Fibroblast of peridontal ligament (primary cell): ENCODE measurements at regions not wholly inside any gene's neighbourhood (a gene's known extent, or its start where the extent isn't known, plus 50 kb on each side); places are given as distances from the start of the nearest gene placed in this dataset.
"Not testable (repeated sequence)": the region's sequence is repeated elsewhere in the genome, so short reads cannot be mapped to it uniquely, and the experiment has no call there.

Experiments
- DNase-seq: peaks from one replicate; pipeline ENCODE4 v3.0.0-alpha.2; 2010; ENCODE audit errors: extremely low read depth

DNA sequence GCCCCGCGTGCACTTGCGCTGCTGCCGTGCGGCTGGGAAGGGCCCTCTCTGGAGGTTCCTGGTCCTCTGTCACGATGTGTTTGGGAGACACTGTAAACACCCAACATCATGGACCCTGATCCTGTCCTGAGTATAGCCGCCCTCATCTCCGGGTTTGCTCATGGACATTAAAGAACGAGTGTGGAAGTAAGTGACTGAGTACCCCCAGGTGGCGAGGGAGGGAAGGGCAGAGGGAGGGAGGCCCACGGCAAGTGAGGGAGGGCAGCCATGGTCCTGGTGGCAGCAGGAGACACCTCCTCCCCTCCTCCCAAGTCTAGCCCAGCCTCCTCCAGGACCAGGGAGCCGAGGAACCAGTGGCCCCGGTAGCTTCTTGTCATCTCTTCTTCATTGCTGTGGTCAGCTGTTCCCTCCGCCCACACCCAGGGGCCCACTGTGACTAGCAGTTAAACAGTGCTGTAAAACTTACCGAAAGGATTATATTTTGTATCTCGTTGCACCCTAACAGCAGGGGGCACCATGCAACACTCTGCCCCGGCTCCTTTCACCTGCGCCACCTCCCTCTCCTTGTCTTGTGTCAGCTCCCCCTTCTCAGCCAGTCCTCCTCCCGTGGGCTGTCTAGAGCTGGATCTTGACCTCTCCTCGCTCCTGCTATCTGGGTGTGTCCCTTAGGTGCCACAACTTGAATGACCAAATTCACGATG lies 566.5 kb upstream of the B3GAT1 start:
- no peak for DNase-seq

GRCh38 chr11:134976551-134976950 lies 564.5 kb upstream of the B3GAT1 start:
- no peak for DNase-seq

GRCh38 chr11:134975866-134976376 lies 563.9 kb upstream of the B3GAT1 start:
- no peak for DNase-seq

DNA sequence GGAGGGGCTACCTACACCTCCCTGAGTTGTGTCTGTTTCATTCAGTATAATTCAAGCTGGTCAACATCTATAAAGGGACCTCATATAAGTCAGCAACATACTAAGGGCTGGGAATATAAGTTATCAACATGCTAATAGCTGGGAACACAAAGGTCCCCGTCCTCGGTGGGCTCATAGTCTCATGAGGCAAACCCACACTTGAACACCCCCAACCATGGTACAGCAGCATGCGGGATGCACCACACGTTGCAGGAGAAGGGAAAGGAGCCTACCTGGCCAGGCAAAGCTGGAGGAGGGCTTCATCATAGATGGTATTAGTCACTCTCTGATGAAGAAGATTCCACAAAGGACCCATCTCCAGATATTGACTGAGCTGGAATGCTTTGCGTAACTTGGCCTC lies 561.8 kb upstream of the B3GAT1 start:
- DNase-seq, result no peak

DNA sequence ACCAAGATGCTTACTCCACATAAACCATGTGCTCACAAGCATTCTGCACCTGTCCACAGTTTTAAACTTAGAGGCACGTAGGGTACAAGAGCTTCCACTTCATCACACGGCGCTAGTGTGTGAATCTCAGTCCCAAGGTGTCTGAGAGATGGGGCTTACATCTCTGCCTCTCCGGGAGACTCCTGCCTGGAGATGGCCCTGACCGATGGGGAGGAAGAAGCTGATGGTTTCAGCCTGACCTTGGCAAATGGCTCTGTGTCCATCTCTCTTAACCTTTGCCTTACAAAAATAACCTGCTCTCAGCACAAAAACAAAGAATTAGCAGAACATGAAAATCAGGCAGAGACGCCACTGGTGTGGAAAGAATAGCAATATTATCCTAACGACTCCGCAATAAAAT lies 559.3 kb upstream of the B3GAT1 start:
- no peak for DNase-seq

GRCh38 chr11:134967746-134968145 lies 555.7 kb upstream of the B3GAT1 start:
- DNase-seq, result no peak

GRCh38 chr11:134961386-134961785 lies 549.3 kb upstream of the B3GAT1 start:
- not testable (repeated sequence) for DNase-seq

DNA sequence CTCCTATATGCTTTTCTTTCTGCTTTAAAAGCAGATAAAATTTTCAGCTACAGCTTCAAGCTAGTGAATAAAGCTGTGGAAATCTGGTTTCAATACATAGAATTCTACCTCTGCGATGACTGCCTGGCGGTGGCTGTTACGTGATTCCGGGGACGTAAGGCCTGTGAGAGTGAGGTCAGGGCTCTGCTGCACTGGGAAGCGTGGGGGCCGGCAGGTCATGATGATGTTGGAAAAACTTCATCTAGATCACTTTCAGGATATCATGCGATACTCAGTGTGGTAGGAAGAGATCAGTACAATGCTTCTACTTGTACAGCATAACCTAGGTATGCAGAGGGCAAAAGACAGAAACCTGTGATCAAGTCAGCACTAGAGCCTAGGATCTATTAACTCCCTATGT lies 546.8 kb upstream of the B3GAT1 start:
- no peak for DNase-seq

- no peak for DNase-seq
Observed at GRCh38 chr11:134958336-134958640, 546.2 kb upstream of the B3GAT1 start.

GRCh38 chr11:134957540-134958335 lies 545.7 kb upstream of the B3GAT1 start:
- no peak for DNase-seq

DNA sequence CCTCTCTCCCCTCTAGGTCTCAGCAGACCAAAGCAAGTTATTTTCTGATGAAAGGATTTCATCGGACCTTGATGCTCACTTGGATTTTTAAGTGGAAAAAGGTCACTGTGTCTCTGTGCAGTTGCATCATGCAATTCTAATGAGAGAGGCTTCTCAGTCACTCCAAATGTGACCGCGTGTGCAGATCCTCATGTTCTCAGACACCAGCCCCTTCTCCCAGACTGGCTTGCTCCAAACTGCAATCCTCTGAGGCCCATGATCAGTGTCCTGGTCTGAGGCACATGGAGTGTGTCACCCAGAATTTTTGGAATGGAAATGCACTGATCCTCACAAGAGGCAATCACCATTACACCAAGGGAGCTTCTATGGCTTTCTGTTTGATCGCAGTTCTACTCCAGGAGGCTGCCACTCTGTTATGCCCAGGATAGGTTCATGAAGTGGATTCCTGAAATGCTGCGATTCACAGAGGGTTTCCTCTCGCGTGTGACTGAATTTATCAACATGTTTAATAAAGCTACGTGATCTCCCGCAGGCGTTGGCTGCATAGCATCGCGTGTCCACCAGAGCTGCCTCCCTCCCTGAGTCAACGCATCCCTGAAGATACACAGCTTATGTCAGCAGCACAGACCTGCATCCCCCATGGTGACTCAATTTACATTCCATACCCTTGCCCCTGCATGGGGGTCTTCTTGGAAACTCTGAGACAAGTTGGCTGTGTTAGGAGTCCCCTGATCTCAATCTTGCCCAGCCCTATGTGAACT lies 544.6 kb upstream of the B3GAT1 start:
- no peak for DNase-seq

- not testable (repeated sequence) for DNase-seq
Observed at GRCh38 chr11:134955970-134956369, 543.9 kb upstream of the B3GAT1 start.

DNA sequence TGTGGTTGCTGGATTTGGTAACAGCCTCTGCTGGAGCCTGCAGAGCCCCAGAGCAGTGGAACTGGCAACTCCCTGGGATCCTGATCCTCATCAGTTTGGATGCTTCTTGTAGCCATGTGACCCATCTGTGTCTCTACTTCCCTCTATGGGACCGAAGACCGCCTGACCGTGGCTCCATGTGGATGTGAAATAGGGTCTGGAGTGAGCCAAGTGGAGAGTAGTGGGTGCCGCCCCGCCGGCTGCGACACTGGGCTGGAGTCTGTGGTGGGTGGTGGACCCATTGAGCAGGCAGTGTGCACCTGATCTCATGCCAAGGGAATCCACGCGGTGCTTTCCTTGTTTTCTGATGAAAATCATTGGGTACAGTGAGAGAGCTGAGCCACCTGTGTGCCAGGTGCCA lies 543.2 kb upstream of the B3GAT1 start:
- no peak for DNase-seq

- not testable (repeated sequence) for DNase-seq
Observed at GRCh38 chr11:134954456-134954855, 542.4 kb upstream of the B3GAT1 start.

DNA sequence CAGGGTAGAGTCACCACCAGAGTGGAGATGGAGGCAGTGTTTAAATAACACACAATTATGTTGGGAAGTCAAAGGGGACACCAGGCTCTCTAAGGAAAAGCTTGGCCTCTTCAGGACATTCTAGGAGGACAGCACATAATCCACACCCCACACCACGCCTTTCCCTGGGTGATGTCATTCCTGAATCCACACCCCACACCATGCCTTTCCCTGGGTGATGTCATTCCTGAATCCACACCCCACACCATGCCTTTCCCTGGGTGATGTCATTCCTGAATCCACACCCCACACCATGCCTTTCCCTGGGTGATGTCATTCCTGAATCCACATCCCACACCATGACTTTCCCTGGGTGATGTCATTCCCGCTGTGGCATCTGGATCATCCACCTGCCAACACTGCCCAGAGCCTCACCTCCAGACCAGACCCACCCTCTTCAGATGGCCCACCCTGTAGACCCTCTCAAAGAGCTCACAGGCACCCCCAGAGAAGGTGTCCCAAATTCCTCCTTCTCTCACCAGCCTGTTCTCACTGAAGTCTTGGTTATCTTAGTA lies 541.5 kb upstream of the B3GAT1 start:
- DNase-seq, result not testable (repeated sequence)

DNA sequence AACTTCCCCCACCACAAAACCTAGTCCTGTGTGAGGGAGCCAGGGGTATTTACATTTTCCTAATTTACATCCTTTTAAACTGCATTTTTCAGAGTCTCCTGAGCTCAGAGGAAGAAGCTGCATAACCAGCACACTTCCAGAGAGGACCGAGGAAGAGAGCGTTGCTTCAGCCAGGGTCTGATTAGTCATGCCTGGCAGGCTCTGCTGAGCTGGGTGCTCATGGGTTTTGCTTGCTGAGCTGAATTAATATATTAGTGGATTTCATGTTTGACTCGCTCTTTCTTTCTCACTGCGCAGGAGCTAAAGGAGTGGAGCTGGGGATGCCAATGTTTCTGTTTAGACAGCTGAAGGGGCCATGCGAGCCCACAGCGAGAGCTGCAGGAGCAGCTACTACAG lies 539.3 kb upstream of the B3GAT1 start:
- DNase-seq, result peak; percentile 64

DNA sequence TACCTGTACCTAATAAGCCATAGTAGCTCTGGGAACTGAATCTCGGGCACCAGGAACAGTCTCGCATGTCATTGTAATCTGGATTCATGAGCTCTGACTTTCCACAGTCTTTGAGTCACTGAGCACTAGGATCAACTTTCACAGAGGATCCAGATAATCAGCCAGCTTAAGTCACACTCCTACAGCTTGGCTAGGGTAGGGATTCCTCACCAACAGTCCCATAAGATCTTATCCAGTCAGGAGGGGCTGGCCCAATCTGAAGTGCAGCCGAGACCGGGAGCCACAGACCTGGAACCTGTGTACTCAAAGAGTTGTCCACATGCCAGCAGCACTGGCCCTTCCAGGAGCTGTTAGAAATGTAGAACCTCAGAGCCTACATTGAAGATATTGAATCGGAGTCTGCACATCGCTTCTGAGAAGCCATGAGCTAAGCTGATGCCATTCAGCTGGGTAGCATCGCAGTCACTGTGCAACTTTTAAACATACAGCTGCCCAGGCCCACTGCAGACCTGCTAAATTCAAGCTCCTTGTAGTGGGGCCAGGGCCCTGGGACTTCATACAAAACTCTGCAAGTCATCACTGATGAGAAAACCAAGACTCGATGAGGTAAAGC lies 538.8 kb upstream of the B3GAT1 start:
- peak; percentile 45 for DNase-seq

- peak; percentile 67 for DNase-seq
Observed at GRCh38 chr11:134949121-134950090, 537.4 kb upstream of the B3GAT1 start.

DNA sequence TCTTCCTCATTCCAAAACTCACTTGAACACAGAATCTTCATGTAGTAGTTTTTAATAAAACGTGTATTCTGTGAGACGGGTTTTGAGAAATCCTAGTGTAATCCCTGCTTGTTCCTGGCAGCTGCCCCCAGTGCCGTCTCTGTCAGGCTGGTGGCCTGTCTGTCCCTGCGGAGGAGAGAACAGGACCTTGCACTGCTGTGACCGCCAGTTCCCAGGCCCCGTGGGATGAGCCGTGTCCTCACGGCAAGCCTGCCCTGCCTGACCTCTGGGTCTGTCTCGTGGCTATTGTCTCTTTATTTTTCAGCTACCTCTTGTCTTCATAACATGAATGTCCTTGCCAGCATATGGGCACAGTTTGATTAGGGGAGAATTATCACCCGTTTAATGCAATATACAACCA lies 535.5 kb upstream of the B3GAT1 start:
- DNase-seq, result no peak

DNA sequence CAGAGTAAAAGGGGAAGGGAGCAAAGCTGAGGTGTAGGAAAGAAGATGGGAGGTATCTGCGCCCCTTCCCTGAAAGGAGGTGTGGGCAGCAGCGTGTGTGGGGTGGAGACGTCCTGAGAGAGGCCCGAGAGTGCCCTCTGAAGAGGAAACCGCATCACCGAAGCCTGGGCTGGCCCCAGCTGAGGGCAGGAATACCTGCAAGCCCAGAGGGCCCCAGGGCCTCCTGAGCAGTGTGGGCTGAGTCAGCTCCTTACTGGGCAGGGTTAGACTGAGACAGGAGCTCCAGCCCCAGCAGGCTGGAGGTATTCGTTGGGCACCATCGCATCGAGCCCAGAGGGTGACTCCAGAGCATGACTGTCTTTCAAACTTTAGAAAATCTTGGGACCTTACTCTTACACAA lies 534.0 kb upstream of the B3GAT1 start:
- no peak for DNase-seq

DNA sequence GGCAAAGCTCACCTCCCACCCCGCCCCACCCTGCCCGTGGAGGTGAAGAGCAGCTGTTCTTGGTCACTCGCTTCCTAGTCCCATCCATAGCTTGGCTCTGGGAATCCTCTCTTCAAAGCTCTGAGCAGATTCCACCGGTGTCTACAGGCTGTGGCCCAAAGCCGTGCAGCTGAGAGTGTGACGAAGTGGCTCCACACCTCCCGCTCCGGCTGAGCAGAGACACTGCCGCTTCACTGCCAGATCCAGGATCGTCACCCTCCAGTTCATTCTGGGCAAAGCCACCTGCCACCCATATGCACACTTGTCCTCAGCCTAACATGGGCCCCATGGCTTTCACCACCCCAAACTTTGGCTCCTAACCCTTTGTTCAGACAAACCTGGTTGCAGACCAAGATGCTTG lies 532.9 kb upstream of the B3GAT1 start:
- no peak for DNase-seq
